ENCODE measurements at regions not wholly inside any gene's neighbourhood (a gene's known extent, or its start where the extent isn't known, plus 50 kb on each side); places are given as distances from the start of the nearest gene placed in this dataset.

DNA sequence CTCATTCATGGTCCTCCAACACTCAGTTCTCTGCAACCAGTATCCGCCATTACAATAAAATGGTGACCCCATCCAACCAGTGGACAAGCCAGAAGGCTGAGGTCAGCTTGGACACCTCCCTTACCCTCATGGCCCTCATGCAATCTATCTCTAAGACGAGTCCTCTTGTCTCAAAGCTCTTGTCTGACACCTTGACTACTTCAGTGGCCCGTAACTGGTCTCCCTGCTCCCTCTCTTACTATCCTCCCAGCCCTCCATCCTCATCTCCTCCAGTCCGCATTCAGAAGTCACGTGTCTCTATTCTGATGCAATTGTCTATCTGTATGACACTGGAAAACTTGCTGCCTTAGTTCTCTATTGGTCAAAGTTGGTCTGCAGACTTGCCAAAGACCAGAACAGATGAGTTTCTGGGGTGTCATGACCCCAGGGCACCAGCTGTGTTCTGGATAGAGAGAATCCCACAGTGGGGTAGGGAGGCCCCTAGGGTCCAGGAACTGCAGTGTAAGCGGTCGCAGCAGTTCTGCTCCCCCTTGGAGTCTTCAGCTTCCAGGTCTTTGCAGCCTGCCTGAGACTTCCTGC lies 59.6 kb upstream of the RNF24 start:
- TF ChIP-seq, protein P1, sequence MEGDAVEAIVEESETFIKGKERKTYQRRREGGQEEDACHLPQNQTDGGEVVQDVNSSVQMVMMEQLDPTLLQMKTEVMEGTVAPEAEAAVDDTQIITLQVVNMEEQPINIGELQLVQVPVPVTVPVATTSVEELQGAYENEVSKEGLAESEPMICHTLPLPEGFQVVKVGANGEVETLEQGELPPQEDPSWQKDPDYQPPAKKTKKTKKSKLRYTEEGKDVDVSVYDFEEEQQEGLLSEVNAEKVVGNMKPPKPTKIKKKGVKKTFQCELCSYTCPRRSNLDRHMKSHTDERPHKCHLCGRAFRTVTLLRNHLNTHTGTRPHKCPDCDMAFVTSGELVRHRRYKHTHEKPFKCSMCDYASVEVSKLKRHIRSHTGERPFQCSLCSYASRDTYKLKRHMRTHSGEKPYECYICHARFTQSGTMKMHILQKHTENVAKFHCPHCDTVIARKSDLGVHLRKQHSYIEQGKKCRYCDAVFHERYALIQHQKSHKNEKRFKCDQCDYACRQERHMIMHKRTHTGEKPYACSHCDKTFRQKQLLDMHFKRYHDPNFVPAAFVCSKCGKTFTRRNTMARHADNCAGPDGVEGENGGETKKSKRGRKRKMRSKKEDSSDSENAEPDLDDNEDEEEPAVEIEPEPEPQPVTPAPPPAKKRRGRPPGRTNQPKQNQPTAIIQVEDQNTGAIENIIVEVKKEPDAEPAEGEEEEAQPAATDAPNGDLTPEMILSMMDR (IDR thresholded peaks at IDR 0.05) = no peak
- TF ChIP-seq EZH2 (IDR thresholded peaks at IDR 0.05; ENCODE audit: borderline replicate concordance, insufficient read depth, low read depth, low read length, poor library complexity, severe bottlenecking) = no peak

Data from B cell (primary cell).